HEK293 (cell line): ENCODE measurements at regions not wholly inside any gene's neighbourhood (a gene's known extent, or its start where the extent isn't known, plus 50 kb on each side); places are given as distances from the start of the nearest gene placed in this dataset.
"Not testable (repeated sequence)": the region's sequence is repeated elsewhere in the genome, so short reads cannot be mapped to it uniquely, and the experiment has no call there.

ENCODE experiments used
- CTCF ChIA-PET: fragments of 350-600 bp; formaldehyde crosslinking; extraction: SDS; loops from one replicate; lab custom pipeline; 2021; ENCODE audit warnings: antibody characterized with exemption; lab: Yijun Ruan, JAX
- POLR2A ChIA-PET: fragments of 300-600 bp; formaldehyde crosslinking; extraction: SDS; loops from one replicate; lab custom pipeline; 2020; ENCODE audit warnings: antibody characterized with exemption, inconsistent platforms; lab: Yijun Ruan, JAX
- H3K27ac ChIP-seq: fragments of 200-500 bp; sonication (Bioruptor generic); 2 replicates; pipeline ENCODE4 v1.5.1; 2014; ENCODE audit warnings: low read depth, low read length, control low read depth, inconsistent platforms; ENCODE audit errors: extremely low read depth
- H3K36me3 ChIP-seq, 2 experiments: fragments of 200-500 bp in 1 of 2; sonication (Bioruptor generic) in 1 of 2; 1 replicate in 1 of 2; 2 replicates in 1 of 2; pipeline ENCODE4 v1.5.1; 2014 to 2017; ENCODE audit warnings: inconsistent platforms in 2 of 2, low read length in 2 of 2; ENCODE audit not compliant: control insufficient read depth in 2 of 2, insufficient read depth in 1 of 2
- H3K4me1 ChIP-seq: fragments of 200-500 bp; sonication (Bioruptor generic); 2 replicates; pipeline ENCODE4 v1.5.1; 2014; ENCODE audit warnings: mild to moderate bottlenecking, low read length, inconsistent platforms; ENCODE audit not compliant: control insufficient read depth, insufficient read depth
- H3K4me3 ChIP-seq: 2 replicates; pipeline ENCODE4 v1.5.1; 2011; ENCODE audit warnings: low read depth, mild to moderate bottlenecking, control low read depth, low read length, moderate library complexity
- H3K9me3 ChIP-seq: fragments of 200-500 bp; sonication (Bioruptor generic); 2 replicates; pipeline ENCODE4 v1.5.1; 2014; ENCODE audit warnings: low read depth, low read length, inconsistent platforms; ENCODE audit not compliant: control insufficient read depth, insufficient read depth
- BCL11A ChIP-seq: fragments of 450-650 bp; formaldehyde crosslinking; IDR thresholded peaks from 2 replicates; pipeline ENCODE4 v1.5.1; 2016; ENCODE audit warnings: low read depth, missing biosample characterization, missing genetic modification characterization
- BCL11B ChIP-seq: fragments of 450-650 bp; formaldehyde crosslinking; IDR thresholded peaks from 2 replicates; pipeline ENCODE4 v1.5.1; 2016; ENCODE audit warnings: low read depth, missing biosample characterization, missing genetic modification characterization
- GLIS1 ChIP-seq: fragments of 450-650 bp; formaldehyde crosslinking; IDR thresholded peaks from 2 replicates; pipeline ENCODE4 v1.5.1; 2016; ENCODE audit warnings: missing biosample characterization, missing genetic modification characterization
- IKZF3 ChIP-seq: fragments of 450-650 bp; IDR thresholded peaks from 2 replicates; pipeline ENCODE4 v1.5.0; 2018; ENCODE audit warnings: missing biosample characterization, mild to moderate bottlenecking, missing genetic modification characterization, moderate library complexity
- KLF10 ChIP-seq: fragments of 450-650 bp; IDR thresholded peaks from 2 replicates; pipeline ENCODE4 v1.5.1; 2018; ENCODE audit warnings: missing biosample characterization, mild to moderate bottlenecking, missing genetic modification characterization
- OVOL3 ChIP-seq: fragments of 450-650 bp; formaldehyde crosslinking; IDR thresholded peaks from 2 replicates; pipeline ENCODE4 v1.5.1; 2016; ENCODE audit warnings: missing biosample characterization, missing genetic modification characterization
- ZNF146 ChIP-seq: fragments of 450-650 bp; formaldehyde crosslinking; IDR thresholded peaks from 2 replicates; pipeline ENCODE4 v1.5.1; 2016; ENCODE audit warnings: missing biosample characterization, missing genetic modification characterization
- ZNF202 ChIP-seq: fragments of 450-650 bp; formaldehyde crosslinking; IDR thresholded peaks from 2 replicates; pipeline ENCODE4 v1.5.1; 2016; ENCODE audit warnings: missing biosample characterization, missing genetic modification characterization, borderline replicate concordance
- ZNF423 ChIP-seq: fragments of 450-650 bp; formaldehyde crosslinking; IDR thresholded peaks from 2 replicates; pipeline ENCODE4 v1.5.1; 2016; ENCODE audit warnings: missing biosample characterization, missing genetic modification characterization
- ZNF48 ChIP-seq: fragments of 450-650 bp; formaldehyde crosslinking; IDR thresholded peaks from 2 replicates; pipeline ENCODE4 v1.5.1; 2016; ENCODE audit warnings: missing biosample characterization, missing genetic modification characterization
- ZNF518A ChIP-seq: fragments of 450-650 bp; formaldehyde crosslinking; conservative IDR thresholded peaks from 2 replicates; pipeline ENCODE4 v1.5.1; 2016; ENCODE audit warnings: low read depth, missing biosample characterization, missing genetic modification characterization
- ZNF610 ChIP-seq: fragments of 450-650 bp; formaldehyde crosslinking; IDR thresholded peaks from 2 replicates; pipeline ENCODE4 v1.5.1; 2016; ENCODE audit warnings: missing biosample characterization, missing genetic modification characterization, borderline replicate concordance
- ZNF626 ChIP-seq: fragments of 450-650 bp; sonication (Bioruptor Pico); formaldehyde crosslinking; IDR thresholded peaks from 2 replicates; pipeline ENCODE4 v1.5.1; 2018; ENCODE audit warnings: missing biosample characterization, missing genetic modification characterization, inconsistent platforms
- ZNF707 ChIP-seq: fragments of 450-650 bp; formaldehyde crosslinking; IDR thresholded peaks from 2 replicates; pipeline ENCODE4 v1.5.1; 2016; ENCODE audit warnings: missing biosample characterization, missing genetic modification characterization
- TF ChIP-seq, protein P1 (sequence below): fragments of 450-650 bp; formaldehyde crosslinking; IDR thresholded peaks from 2 replicates; pipeline ENCODE4 v1.5.1; 2016; ENCODE audit warnings: missing biosample characterization, missing genetic modification characterization
- TF ChIP-seq, protein P2 (sequence below): fragments of 450-650 bp; formaldehyde crosslinking; conservative IDR thresholded peaks from 2 replicates; pipeline ENCODE4 v1.5.1; 2016; ENCODE audit warnings: low read depth, missing biosample characterization, missing genetic modification characterization

- TF ChIP-seq, protein P1, sequence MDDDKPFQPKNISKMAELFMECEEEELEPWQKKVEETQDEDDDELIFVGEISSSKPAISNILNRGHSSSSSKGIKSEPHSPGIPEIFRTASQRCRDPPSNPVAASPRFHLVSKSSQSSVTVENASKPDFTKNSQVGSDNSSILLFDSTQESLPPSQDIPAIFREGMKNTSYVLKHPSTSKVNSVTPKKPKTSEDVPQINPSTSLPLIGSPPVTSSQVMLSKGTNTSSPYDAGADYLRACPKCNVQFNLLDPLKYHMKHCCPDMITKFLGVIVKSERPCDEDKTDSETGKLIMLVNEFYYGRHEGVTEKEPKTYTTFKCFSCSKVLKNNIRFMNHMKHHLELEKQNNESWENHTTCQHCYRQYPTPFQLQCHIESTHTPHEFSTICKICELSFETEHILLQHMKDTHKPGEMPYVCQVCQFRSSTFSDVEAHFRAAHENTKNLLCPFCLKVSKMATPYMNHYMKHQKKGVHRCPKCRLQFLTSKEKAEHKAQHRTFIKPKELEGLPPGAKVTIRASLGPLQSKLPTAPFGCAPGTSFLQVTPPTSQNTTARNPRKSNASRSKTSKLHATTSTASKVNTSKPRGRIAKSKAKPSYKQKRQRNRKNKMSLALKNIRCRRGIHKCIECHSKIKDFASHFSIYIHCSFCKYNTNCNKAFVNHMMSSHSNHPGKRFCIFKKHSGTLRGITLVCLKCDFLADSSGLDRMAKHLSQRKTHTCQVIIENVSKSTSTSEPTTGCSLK (tag by site-specific recombination): no peak
- TF ChIP-seq ZNF626 (tag by site-specific recombination): no peak
Measured at GRCh38 chr13:65330287-65330686, 1899.8 kb downstream of the PCDH9 start (continued).

DNA sequence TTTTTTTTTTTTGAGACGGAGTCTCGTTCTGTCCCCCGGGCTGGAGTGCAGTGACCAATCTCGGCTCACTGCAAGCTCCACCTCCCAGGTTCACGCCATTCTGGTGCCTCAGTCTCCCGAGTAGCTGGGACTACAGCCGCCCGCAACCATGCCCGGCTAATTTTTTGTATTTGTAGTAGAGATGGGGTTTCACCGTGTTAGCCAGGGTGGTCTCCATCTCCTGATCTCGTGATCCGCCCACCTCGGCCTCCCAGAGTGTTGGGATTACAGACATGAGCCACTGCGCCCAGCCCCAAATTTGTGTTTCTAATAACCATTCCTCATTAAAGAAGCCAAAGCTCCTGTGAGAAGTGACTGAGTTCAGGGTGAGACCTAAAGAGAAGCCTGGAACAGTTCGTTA lies 1906.9 kb downstream of the PCDH9 start:
- H3K36me3 ChIP-seq, H3K27ac ChIP-seq, H3K9me3 ChIP-seq, CTCF ChIA-PET, POLR2A ChIA-PET, H3K4me1 ChIP-seq, H3K4me3 ChIP-seq: not testable (repeated sequence)

GRCh38 chr13:65321423-65321822 lies 1908.7 kb downstream of the PCDH9 start:
- H3K36me3 ChIP-seq, CTCF ChIA-PET, H3K4me1 ChIP-seq, H3K9me3 ChIP-seq, H3K4me3 ChIP-seq, POLR2A ChIA-PET, H3K27ac ChIP-seq: not testable (repeated sequence)

- Histone ChIP-seq H3K36me3 (no peaks in the 10 kb centered on the region), H3K9me3 (no peaks in the 10 kb centered on the region), H3K27ac (no peak overlapping the region), H3K4me3 (no peak overlapping the region), H3K4me1 (no peaks in the 10 kb centered on the region)
- ChIA-PET POLR2A (no interaction called here), CTCF (no interaction called here)
- no peak for TF ChIP-seq BCL11B (tag by site-specific recombination)
- TF ChIP-seq ZNF518A (tag by site-specific recombination): no peak
- no peak for TF ChIP-seq ZNF202 (tag by site-specific recombination)
Measured at GRCh38 chr13:65314008-65314407, 1916.1 kb downstream of the PCDH9 start.

DNA sequence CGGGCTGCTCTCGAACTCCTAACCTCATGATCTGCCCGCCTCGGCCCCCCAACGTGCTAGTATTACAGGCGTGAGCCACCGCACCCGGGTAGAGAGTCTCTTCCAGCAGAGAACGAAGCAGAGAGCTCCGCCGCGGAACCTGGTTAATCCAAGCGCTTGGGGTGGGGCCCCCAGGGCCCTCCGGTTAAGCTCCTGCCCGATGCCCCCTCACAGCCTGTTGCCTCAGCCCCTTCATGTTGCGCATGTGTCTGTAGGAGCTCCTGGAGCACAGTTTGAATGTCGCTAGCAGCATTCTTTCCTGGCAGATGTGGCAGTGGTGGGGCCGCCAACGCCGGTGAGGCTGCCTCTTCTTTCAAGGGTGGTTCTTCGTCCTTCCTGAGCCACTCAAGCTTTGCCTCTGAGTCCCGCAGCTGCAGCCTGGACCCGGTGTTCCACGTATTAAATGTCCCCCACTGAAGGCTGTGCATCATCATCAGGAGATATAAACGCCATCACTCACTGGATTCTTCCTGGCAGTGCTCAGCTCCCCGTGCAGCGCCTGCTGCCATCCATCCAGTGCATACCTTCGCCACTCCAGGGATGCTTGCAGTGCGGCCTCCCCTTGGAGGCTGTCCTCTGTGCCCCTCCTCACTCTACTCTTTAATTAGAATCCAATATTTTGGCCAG lies 1919.3 kb downstream of the PCDH9 start:
- POLR2A ChIA-PET: no interaction called here
- H3K36me3 ChIP-seq: no peaks in the 10 kb centered on the region
- TF ChIP-seq KLF10 (tag by site-specific recombination): no peak
- TF ChIP-seq ZNF707 (tag by site-specific recombination): no peak
- no peak for TF ChIP-seq IKZF3
- no peak for TF ChIP-seq BCL11A (tag by site-specific recombination)
- TF ChIP-seq, protein P2, sequence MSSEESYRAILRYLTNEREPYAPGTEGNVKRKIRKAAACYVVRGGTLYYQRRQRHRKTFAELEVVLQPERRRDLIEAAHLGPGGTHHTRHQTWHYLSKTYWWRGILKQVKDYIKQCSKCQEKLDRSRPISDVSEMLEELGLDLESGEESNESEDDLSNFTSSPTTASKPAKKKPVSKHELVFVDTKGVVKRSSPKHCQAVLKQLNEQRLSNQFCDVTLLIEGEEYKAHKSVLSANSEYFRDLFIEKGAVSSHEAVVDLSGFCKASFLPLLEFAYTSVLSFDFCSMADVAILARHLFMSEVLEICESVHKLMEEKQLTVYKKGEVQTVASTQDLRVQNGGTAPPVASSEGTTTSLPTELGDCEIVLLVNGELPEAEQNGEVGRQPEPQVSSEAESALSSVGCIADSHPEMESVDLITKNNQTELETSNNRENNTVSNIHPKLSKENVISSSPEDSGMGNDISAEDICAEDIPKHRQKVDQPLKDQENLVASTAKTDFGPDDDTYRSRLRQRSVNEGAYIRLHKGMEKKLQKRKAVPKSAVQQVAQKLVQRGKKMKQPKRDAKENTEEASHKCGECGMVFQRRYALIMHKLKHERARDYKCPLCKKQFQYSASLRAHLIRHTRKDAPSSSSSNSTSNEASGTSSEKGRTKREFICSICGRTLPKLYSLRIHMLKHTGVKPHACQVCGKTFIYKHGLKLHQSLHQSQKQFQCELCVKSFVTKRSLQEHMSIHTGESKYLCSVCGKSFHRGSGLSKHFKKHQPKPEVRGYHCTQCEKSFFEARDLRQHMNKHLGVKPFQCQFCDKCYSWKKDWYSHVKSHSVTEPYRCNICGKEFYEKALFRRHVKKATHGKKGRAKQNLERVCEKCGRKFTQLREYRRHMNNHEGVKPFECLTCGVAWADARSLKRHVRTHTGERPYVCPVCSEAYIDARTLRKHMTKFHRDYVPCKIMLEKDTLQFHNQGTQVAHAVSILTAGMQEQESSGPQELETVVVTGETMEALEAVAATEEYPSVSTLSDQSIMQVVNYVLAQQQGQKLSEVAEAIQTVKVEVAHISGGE: no peak
- TF ChIP-seq ZNF423 (tag by site-specific recombination): no peak
- no peak for TF ChIP-seq ZNF146 (tag by site-specific recombination)
- no peak for TF ChIP-seq ZNF610 (tag by site-specific recombination)
- TF ChIP-seq ZNF48 (tag by site-specific recombination): no peak
- TF ChIP-seq GLIS1 (tag by site-specific recombination): no peak
- TF ChIP-seq OVOL3 (tag by site-specific recombination): no peak

More for the DNA sequence above, 1919.3 kb downstream of the PCDH9 start:
- H3K27ac ChIP-seq: no peak overlapping the region
- CTCF ChIA-PET: no interaction called here
- H3K4me3 ChIP-seq: no peak overlapping the region
- H3K9me3 ChIP-seq: no peaks in the 10 kb centered on the region
- no peaks in the 10 kb centered on the region for H3K4me1 ChIP-seq
